ENCODE measurements at regions not wholly inside any gene's neighbourhood (a gene's known extent, or its start where the extent isn't known, plus 50 kb on each side); places are given as distances from the start of the nearest gene placed in this dataset.

GRCh38 chr9:85268131-85268530 lies 473.6 kb downstream of the AGTPBP1 start:
- Histone ChIP-seq H3K4me1 (no peaks in the 10 kb centered on the region), H3K36me3 (no peaks in the 10 kb centered on the region), H3K27me3 (no peaks in the 10 kb centered on the region), H3K27ac (no peak overlapping the region), H3K9me3 (no peaks in the 10 kb centered on the region), H3K4me3 (no peak overlapping the region)
- TF ChIP-seq POLR2A (IDR thresholded peaks at IDR 0.05) (no peak), CTCF (IDR thresholded peaks at IDR 0.05) (no peak)
- DNase-seq: no peak

- Histone ChIP-seq H3K4me1 (no peaks in the 10 kb centered on the region), H3K27me3 (no peaks in the 10 kb centered on the region), H3K27ac (no peak overlapping the region), H3K9me3 (no peaks in the 10 kb centered on the region), H3K36me3 (no peaks in the 10 kb centered on the region), H3K4me3 (no peak overlapping the region)
- TF ChIP-seq CTCF (IDR thresholded peaks at IDR 0.05) (no peak), POLR2A (IDR thresholded peaks at IDR 0.05) (no peak)
- no peak for DNase-seq
These were observed 477.1 kb downstream of the AGTPBP1 start for GRCh38 chr9:85264695-85265094.

- Histone ChIP-seq H3K36me3 (no peaks in the 10 kb centered on the region), H3K4me3 (no peak overlapping the region), H3K4me1 (no peaks in the 10 kb centered on the region), H3K27me3 (no peaks in the 10 kb centered on the region), H3K9me3 (no peaks in the 10 kb centered on the region), H3K27ac (no peak overlapping the region)
- TF ChIP-seq CTCF (IDR thresholded peaks at IDR 0.05) (no peak), POLR2A (IDR thresholded peaks at IDR 0.05) (no peak)
- DNase-seq: no peak
These were observed 478.5 kb downstream of the AGTPBP1 start for GRCh38 chr9:85263288-85263687.

- no peak for DNase-seq
These were observed 479.4 kb downstream of the AGTPBP1 start for GRCh38 chr9:85262333-85262732.

GRCh38 chr9:85260275-85260845 lies 481.4 kb downstream of the AGTPBP1 start:
- no peaks in the 10 kb centered on the region for H3K27me3 ChIP-seq
- H3K9me3 ChIP-seq: no peaks in the 10 kb centered on the region
- no peak for DNase-seq
- H3K4me3 ChIP-seq: no peak overlapping the region
- no peaks in the 10 kb centered on the region for H3K36me3 ChIP-seq
- no peak overlapping the region for H3K27ac ChIP-seq
- H3K4me1 ChIP-seq: no peaks in the 10 kb centered on the region
- TF ChIP-seq POLR2A (IDR thresholded peaks at IDR 0.05) (no peak), CTCF (IDR thresholded peaks at IDR 0.05) (no peak)

More at GRCh38 chr9:85262333-85262732, 479.4 kb downstream of the AGTPBP1 start:
- Histone ChIP-seq H3K9me3 (no peaks in the 10 kb centered on the region), H3K36me3 (no peaks in the 10 kb centered on the region), H3K4me1 (no peaks in the 10 kb centered on the region), H3K4me3 (no peak overlapping the region), H3K27ac (no peak overlapping the region), H3K27me3 (no peaks in the 10 kb centered on the region)
- TF ChIP-seq POLR2A (IDR thresholded peaks at IDR 0.05) (no peak), CTCF (IDR thresholded peaks at IDR 0.05) (no peak)
